DMS53 treated with DMSO at 0.1 percent for 48 hours (cell line): ENCODE measurements at regions not wholly inside any gene's neighbourhood (a gene's known extent, or its start where the extent isn't known, plus 50 kb on each side); places are given as distances from the start of the nearest gene placed in this dataset.
"Not testable (repeated sequence)": the region's sequence is repeated elsewhere in the genome, so short reads cannot be mapped to it uniquely, and the experiment has no call there.

ENCODE experiments used
- DNase-seq: peaks from one replicate; lab custom pipeline; 2025; ENCODE audit not compliant: unreplicated experiment; lab: John Stamatoyannopoulos, UW

- no peak for DNase-seq
Measured at GRCh38 chr6:69623357-69623756, 173.5 kb downstream of the LMBRD1 start.

DNA sequence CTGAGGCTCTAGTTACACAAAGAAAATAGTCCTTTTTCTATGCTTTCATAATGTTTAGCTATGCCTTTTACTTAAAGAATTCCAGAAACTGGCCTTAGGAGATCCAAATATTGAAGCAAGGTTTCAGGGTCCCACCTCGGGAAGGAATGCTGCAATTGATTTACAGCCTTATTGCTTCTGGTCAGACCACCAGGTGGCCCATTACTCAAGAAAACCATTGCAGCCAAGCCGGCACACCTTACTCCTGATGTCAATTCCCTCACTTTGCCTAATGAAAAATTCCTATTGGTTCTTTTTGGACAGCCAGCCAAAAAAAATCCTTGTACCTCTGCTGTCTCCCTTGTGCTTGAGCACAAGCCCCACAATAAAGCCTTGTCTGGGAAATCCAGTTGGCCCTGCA lies 173.9 kb downstream of the LMBRD1 start:
- no peak for DNase-seq

DNA sequence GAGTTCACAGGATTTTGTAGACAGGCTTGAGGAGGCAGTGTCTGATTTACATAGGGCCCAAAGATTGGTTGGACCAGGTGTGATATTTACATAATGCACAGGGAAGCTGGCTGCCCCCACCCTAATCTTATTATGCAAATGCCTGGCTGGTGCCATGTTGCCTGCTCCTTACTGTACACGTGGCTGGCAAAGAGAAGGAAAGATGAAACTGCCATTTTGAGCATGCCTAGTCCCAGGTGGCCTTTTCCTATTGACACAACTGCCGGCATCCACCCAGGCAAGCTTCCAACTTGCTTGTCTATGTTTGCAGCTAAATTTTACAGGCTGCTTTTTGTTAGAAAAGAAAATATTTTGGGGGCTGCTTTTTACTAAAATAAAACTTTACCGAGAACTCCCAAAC lies 174.6 kb downstream of the LMBRD1 start:
- DNase-seq, result no peak

GRCh38 chr6:69617163-69617562 lies 179.6 kb downstream of the LMBRD1 start:
- no peak for DNase-seq

GRCh38 chr6:69609836-69610472 lies 186.9 kb downstream of the LMBRD1 start:
- DNase-seq, result no peak

GRCh38 chr6:69601132-69601531 lies 195.7 kb downstream of the LMBRD1 start:
- DNase-seq, result no peak

- no peak for DNase-seq
Measured at GRCh38 chr6:69594405-69594804, 202.4 kb downstream of the LMBRD1 start.

- DNase-seq, result no peak
Measured at GRCh38 chr6:69593706-69594105, 203.1 kb downstream of the LMBRD1 start.

GRCh38 chr6:69589626-69590025 lies 207.2 kb downstream of the LMBRD1 start:
- DNase-seq, result no peak

DNA sequence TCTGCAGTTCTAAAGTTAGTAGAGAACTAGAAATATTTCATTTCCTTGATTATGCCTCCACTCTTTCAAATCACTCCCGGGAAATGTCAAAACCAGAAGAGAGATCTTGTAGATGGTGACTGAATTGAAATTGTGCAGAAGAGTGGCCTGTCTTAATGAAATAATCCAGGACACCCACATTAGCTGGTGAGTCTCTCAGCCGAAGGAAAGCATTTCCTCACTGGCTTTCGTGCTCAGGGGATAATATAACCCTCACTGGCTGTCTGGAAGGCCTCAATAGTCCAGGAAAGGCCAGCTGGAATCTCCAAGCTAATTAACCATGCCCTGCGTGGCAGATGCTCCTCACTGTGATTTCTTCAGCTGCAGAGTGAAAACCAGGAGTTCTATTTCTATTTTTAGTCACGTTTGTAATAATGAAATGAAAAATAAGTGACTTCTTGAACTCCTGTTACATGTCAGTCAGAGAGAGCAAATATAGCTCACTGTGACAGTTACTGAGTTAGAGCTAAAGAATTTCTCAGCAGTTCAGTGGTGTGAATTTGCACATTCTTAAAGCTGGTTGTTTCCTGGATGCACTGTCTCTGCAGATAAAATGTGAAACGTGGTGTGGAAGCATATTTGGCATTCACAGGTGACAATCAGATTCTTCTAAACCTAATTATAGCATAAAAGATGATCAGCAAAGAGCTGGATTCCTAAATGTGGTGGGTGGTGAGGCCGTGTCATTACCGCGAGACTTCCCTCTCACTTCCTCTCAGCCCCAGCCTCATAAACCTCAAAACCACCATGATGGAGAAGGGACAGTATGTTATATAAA lies 211.7 kb downstream of the LMBRD1 start:
- no peak for DNase-seq

- DNase-seq, result no peak
Measured at GRCh38 chr6:69584536-69584912, 212.3 kb downstream of the LMBRD1 start.

- DNase-seq, result no peak
Measured at GRCh38 chr6:69581581-69581980, 215.2 kb downstream of the LMBRD1 start.

GRCh38 chr6:69580706-69581105 lies 216.1 kb downstream of the LMBRD1 start:
- DNase-seq, result no peak

DNA sequence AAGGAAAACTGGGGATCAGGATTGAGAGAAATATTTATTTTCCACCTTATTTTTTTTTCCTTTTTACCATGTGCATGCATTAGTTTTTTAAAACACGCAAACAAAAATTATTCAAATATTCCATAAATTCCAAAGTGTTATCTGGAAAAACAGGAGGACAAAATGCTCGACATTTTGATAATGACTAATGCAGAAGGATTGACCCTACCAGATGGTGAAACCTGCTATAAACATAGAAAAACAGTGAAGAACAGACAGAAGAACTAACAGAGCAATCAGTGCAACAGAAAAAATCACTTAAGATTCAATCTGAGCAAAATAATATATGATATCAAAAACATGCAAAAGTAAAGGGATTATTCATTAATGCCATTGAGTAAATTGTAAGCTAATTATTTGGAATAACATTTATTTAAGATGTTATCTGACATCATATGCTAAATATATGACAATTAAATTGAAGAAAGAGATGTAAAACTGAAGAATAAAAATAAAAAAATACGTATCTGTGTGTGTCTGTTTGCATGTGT lies 218.4 kb downstream of the LMBRD1 start:
- no peak for DNase-seq

DNA sequence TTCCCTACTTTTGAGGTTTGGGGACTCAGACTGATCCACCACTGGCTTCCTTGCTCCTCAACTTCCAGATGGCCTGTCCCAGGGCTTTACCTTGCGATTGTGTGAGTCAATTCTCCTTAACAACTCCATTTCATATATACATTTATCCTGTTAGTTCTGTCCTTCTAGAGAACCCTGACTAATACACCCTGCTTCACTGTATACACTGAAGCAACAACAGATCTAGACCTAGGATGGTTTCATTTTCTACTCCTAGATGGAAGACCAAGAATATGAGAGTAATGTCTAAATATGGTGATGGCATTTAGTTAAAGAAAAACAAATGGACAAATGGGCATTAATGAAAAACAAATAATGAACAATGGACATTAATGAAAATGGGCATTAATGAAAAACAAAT lies 225.6 kb downstream of the LMBRD1 start:
- no peak for DNase-seq

DNA sequence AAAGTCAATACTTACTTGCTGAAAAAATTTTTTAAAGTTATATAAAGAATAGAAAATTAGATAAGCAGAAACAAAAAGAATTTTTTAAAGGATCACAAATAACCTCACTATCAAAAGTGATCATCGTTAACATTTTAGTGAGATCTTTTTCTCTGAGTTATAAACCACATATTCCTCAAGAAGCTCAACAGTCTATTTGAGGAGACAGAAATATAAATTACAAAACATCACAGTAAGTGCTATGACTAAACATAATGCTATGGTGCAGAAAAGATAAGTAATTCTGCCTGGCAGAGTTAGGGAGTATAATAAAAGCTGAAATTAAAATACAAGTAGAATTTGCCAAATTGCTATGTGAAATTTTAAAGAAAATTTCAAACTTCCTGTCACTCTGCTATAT lies 226.7 kb downstream of the LMBRD1 start:
- no peak for DNase-seq

DNA sequence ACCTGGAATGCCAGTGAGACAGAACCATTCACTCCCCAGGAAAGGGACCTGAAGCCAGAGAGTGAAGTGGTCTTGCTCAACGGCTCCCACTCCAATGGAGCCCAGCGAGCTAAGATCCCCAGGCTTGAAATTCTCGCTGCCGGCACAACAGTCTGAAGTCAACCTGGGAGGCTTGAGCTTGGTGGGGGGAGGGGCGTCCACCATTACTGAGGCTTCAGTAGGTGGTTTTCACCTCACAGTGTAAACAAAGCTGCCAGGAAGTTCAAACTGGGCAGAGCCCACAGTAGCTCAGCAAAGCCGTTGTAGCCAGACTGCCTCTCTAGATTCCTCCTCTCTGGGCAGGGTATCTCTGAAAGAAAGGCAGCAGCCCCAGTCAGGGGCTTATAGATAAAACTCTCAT lies 236.2 kb downstream of the LMBRD1 start:
- not testable (repeated sequence) for DNase-seq

DNA sequence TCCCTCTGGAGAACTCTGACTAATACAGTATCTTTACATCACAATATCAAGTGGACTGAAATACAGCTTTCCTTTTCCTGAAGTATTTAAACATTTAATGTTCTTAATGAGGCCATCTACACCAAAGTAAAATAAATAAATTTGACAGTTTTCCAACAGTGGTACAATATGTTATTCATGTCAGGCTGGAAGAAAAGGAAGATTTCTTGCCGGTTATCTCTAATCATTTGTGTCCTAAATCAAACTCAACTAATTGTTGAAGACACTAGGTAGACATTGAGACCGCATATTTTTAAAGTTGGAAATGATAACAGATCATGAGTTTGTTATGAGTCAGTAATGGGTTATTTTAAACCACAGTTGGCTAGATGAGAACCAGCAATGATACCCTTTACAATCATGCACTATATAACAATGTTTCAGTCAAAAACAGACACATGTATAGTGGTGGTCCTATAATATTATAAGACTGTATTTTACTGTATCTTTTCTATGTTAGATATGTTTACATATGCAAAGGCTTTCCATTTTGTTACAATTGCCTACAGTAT lies 241.6 kb downstream of the LMBRD1 start:
- no peak for DNase-seq

DNA sequence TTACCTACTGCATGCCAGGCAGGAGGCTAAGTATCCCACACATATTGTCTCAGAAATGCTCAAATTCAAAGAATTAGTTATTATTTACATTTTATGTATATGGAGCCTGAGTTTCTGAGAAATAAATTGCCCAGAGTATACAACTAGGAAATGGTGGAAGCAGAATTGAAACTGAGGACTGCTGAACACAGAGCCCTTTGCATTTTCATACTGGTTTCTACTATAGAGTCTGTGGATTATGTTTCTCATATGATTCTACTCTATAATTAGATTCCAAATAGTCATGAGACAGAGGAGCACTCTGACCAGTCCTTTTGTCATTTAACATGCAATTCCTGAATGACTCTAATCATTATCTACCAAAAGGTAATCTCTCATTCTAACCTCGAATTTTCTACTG lies 254.3 kb downstream of the LMBRD1 start:
- no peak for DNase-seq

GRCh38 chr6:69527921-69528476 lies 268.8 kb downstream of the LMBRD1 start:
- DNase-seq, result no peak

DNA sequence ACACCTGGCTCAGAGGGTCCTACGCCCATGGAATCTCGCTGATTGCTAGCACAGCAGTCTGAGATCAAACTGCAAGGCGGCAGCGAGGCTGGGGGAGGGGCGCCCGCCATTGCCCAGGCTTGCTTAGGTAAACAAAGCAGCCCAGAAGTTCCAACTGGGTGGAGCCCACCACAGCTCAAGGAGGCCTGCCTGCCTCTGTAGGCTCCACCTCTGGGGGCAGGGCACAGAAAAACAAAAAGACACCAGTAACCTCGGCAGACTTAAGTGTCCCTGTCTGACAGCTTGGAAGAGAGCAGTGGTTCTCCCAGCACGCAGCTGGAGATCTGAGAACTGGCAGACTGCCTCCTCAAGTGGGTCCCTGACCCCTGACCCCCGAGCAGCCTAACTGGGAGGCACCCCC lies 281.3 kb downstream of the LMBRD1 start:
- DNase-seq, result not testable (repeated sequence)

DNA sequence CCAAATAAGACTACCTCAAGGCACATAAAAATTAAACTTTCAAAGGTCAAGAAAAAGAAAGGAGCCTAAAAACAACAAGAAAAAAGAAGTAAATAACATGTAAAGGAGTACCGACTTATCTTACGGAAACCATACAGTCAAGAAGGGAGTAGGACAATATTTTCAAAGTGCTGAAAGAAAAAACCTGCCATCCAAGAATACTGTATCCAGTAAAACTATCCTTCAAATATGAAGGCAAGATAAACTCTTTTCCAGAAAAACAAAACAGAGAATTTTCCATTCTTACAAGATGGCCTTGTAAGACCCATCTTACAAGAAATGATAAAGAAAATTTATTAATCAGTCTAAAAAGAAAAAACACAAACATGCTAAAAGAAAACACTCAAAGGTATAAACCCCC lies 302.2 kb downstream of the LMBRD1 start:
- no peak for DNase-seq
